HEK293 (cell line): ENCODE measurements at regions not wholly inside any gene's neighbourhood (a gene's known extent, or its start where the extent isn't known, plus 50 kb on each side); places are given as distances from the start of the nearest gene placed in this dataset.

Source experiments
- CTCF ChIA-PET: fragments of 350-600 bp; formaldehyde crosslinking; extraction: SDS; loops from one replicate; lab custom pipeline; 2021; ENCODE audit warnings: antibody characterized with exemption; lab: Yijun Ruan, JAX
- POLR2A ChIA-PET: fragments of 300-600 bp; formaldehyde crosslinking; extraction: SDS; loops from one replicate; lab custom pipeline; 2020; ENCODE audit warnings: antibody characterized with exemption, inconsistent platforms; lab: Yijun Ruan, JAX
- H3K27ac ChIP-seq: fragments of 200-500 bp; sonication (Bioruptor generic); 2 replicates; pipeline ENCODE4 v1.5.1; 2014; ENCODE audit warnings: low read depth, low read length, control low read depth, inconsistent platforms; ENCODE audit errors: extremely low read depth
- H3K36me3 ChIP-seq, 2 experiments: fragments of 200-500 bp in 1 of 2; sonication (Bioruptor generic) in 1 of 2; 1 replicate in 1 of 2; 2 replicates in 1 of 2; pipeline ENCODE4 v1.5.1; 2014 to 2017; ENCODE audit warnings: inconsistent platforms in 2 of 2, low read length in 2 of 2; ENCODE audit not compliant: control insufficient read depth in 2 of 2, insufficient read depth in 1 of 2
- H3K4me1 ChIP-seq: fragments of 200-500 bp; sonication (Bioruptor generic); 2 replicates; pipeline ENCODE4 v1.5.1; 2014; ENCODE audit warnings: mild to moderate bottlenecking, low read length, inconsistent platforms; ENCODE audit not compliant: control insufficient read depth, insufficient read depth
- H3K4me3 ChIP-seq: 2 replicates; pipeline ENCODE4 v1.5.1; 2011; ENCODE audit warnings: low read depth, mild to moderate bottlenecking, control low read depth, low read length, moderate library complexity
- H3K9me3 ChIP-seq: fragments of 200-500 bp; sonication (Bioruptor generic); 2 replicates; pipeline ENCODE4 v1.5.1; 2014; ENCODE audit warnings: low read depth, low read length, inconsistent platforms; ENCODE audit not compliant: control insufficient read depth, insufficient read depth
- BCL6B ChIP-seq: fragments of 450-650 bp; formaldehyde crosslinking; IDR thresholded peaks from 2 replicates; pipeline ENCODE4 v1.5.1; 2017; ENCODE audit warnings: missing biosample characterization, missing genetic modification characterization
- HOXA7 ChIP-seq: sonication (generic); formaldehyde crosslinking; IDR thresholded peaks from 2 replicates; pipeline ENCODE4 v1.8.1; 2022; ENCODE audit warnings: missing genetic modification reagents, borderline replicate concordance
- HOXC10 ChIP-seq: sonication (generic); formaldehyde crosslinking; IDR thresholded peaks from 2 replicates; pipeline ENCODE4 v1.8.1; 2023; ENCODE audit warnings: mild to moderate bottlenecking, missing genetic modification reagents
- SP2 ChIP-seq: fragments of 450-650 bp; formaldehyde crosslinking; IDR thresholded peaks from 2 replicates; pipeline ENCODE4 v1.5.1; 2016; ENCODE audit warnings: missing biosample characterization, missing genetic modification characterization
- ZEB2 ChIP-seq: fragments of 450-650 bp; formaldehyde crosslinking; IDR thresholded peaks from 2 replicates; pipeline ENCODE4 v1.5.1; 2016; ENCODE audit warnings: missing biosample characterization, missing genetic modification characterization
- ZNF114 ChIP-seq: fragments of 450-650 bp; formaldehyde crosslinking; IDR thresholded peaks from 2 replicates; pipeline ENCODE4 v1.5.0; 2017; ENCODE audit warnings: missing biosample characterization, missing genetic modification characterization
- ZNF169 ChIP-seq: fragments of 450-650 bp; formaldehyde crosslinking; IDR thresholded peaks from 2 replicates; pipeline ENCODE4 v1.5.1; 2016; ENCODE audit warnings: missing biosample characterization, missing genetic modification characterization
- ZNF202 ChIP-seq: fragments of 450-650 bp; formaldehyde crosslinking; IDR thresholded peaks from 2 replicates; pipeline ENCODE4 v1.5.1; 2016; ENCODE audit warnings: missing biosample characterization, missing genetic modification characterization, borderline replicate concordance
- ZNF223 ChIP-seq: fragments of 450-650 bp; formaldehyde crosslinking; IDR thresholded peaks from 2 replicates; pipeline ENCODE4 v1.5.1; 2016; ENCODE audit warnings: missing biosample characterization, missing genetic modification characterization
- ZNF24 ChIP-seq: fragments of 450-650 bp; formaldehyde crosslinking; IDR thresholded peaks from 2 replicates; pipeline ENCODE4 v1.5.1; 2016; ENCODE audit warnings: missing biosample characterization, missing genetic modification characterization
- ZNF398 ChIP-seq: fragments of 450-650 bp; formaldehyde crosslinking; IDR thresholded peaks from 2 replicates; pipeline ENCODE4 v1.5.1; 2017; ENCODE audit warnings: missing biosample characterization, missing genetic modification characterization
- ZNF423 ChIP-seq: fragments of 450-650 bp; formaldehyde crosslinking; IDR thresholded peaks from 2 replicates; pipeline ENCODE4 v1.5.1; 2016; ENCODE audit warnings: missing biosample characterization, missing genetic modification characterization
- ZNF473 ChIP-seq: fragments of 450-650 bp; formaldehyde crosslinking; IDR thresholded peaks from 2 replicates; pipeline ENCODE4 v1.5.1; 2017; ENCODE audit warnings: missing biosample characterization, missing genetic modification characterization
- ZNF488 ChIP-seq: fragments of 450-650 bp; formaldehyde crosslinking; IDR thresholded peaks from 2 replicates; pipeline ENCODE4 v1.5.1; 2016; ENCODE audit warnings: missing biosample characterization, missing genetic modification characterization
- ZNF514 ChIP-seq: fragments of 450-650 bp; formaldehyde crosslinking; IDR thresholded peaks from 2 replicates; pipeline ENCODE4 v1.5.1; 2016; ENCODE audit warnings: missing biosample characterization, missing genetic modification characterization
- ZNF768 ChIP-seq: fragments of 450-650 bp; formaldehyde crosslinking; IDR thresholded peaks from 2 replicates; pipeline ENCODE4 v1.5.1; 2018; ENCODE audit warnings: missing biosample characterization, mild to moderate bottlenecking, missing genetic modification characterization
- ZNF776 ChIP-seq: fragments of 450-650 bp; formaldehyde crosslinking; IDR thresholded peaks from 2 replicates; pipeline ENCODE4 v1.5.0; 2017; ENCODE audit warnings: missing biosample characterization, missing genetic modification characterization, borderline replicate concordance
- ZNF791 ChIP-seq: fragments of 450-650 bp; formaldehyde crosslinking; IDR thresholded peaks from 2 replicates; pipeline ENCODE4 v1.5.1; 2016; ENCODE audit warnings: missing biosample characterization, missing genetic modification characterization
- TF ChIP-seq, protein P1 (sequence below): fragments of 450-650 bp; IDR thresholded peaks from 2 replicates; pipeline ENCODE4 v1.5.1; 2018; ENCODE audit warnings: missing biosample characterization, mild to moderate bottlenecking, missing genetic modification characterization
- TF ChIP-seq, protein P2 (sequence below): fragments of 450-650 bp; formaldehyde crosslinking; IDR thresholded peaks from 2 replicates; pipeline ENCODE4 v1.5.1; 2016; ENCODE audit warnings: missing biosample characterization, missing genetic modification characterization

GRCh38 chr4:159540501-159540900 is 437.6 kb downstream of the RAPGEF2 start:
- POLR2A ChIA-PET, result no interaction called here
- CTCF ChIA-PET, result no interaction called here
- no peaks in the 10 kb centered on the region for H3K36me3 ChIP-seq
- TF ChIP-seq ZNF223 (tag by site-specific recombination) (no peak), ZNF514 (tag by site-specific recombination) (no peak), ZNF473 (tag by site-specific recombination) (no peak), ZNF24 (tag by site-specific recombination) (no peak), HOXA7 (CRISPR knock-in tag) (no peak), ZNF423 (no peak), ZNF768 (no peak), ZEB2 (no peak), ZNF169 (tag by site-specific recombination) (no peak)
- TF ChIP-seq, protein P1, sequence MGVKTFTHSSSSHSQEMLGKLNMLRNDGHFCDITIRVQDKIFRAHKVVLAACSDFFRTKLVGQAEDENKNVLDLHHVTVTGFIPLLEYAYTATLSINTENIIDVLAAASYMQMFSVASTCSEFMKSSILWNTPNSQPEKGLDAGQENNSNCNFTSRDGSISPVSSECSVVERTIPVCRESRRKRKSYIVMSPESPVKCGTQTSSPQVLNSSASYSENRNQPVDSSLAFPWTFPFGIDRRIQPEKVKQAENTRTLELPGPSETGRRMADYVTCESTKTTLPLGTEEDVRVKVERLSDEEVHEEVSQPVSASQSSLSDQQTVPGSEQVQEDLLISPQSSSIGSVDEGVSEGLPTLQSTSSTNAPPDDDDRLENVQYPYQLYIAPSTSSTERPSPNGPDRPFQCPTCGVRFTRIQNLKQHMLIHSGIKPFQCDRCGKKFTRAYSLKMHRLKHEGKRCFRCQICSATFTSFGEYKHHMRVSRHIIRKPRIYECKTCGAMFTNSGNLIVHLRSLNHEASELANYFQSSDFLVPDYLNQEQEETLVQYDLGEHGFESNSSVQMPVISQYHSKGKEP (tag by site-specific recombination), result no peak
- TF ChIP-seq, protein P2, sequence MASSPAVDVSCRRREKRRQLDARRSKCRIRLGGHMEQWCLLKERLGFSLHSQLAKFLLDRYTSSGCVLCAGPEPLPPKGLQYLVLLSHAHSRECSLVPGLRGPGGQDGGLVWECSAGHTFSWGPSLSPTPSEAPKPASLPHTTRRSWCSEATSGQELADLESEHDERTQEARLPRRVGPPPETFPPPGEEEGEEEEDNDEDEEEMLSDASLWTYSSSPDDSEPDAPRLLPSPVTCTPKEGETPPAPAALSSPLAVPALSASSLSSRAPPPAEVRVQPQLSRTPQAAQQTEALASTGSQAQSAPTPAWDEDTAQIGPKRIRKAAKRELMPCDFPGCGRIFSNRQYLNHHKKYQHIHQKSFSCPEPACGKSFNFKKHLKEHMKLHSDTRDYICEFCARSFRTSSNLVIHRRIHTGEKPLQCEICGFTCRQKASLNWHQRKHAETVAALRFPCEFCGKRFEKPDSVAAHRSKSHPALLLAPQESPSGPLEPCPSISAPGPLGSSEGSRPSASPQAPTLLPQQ, result no peak
- no peak overlapping the region for H3K27ac ChIP-seq
- H3K9me3 ChIP-seq, result no peaks in the 10 kb centered on the region
- H3K4me3 ChIP-seq, result no peak overlapping the region
- no peaks in the 10 kb centered on the region for H3K4me1 ChIP-seq

- CTCF ChIA-PET, result no interaction called here
- Histone ChIP-seq H3K9me3 (no peaks in the 10 kb centered on the region), H3K27ac (no peak overlapping the region), H3K36me3 (no peaks in the 10 kb centered on the region), H3K4me1 (no peaks in the 10 kb centered on the region), H3K4me3 (no peak overlapping the region)
- TF ChIP-seq BCL6B (tag by site-specific recombination) (no peak), SP2 (tag by site-specific recombination) (no peak), ZNF488 (tag by site-specific recombination) (no peak), ZNF791 (tag by site-specific recombination) (no peak), ZNF776 (tag by site-specific recombination) (no peak), HOXC10 (no peak), ZNF398 (tag by site-specific recombination) (no peak), ZNF202 (tag by site-specific recombination) (no peak), ZNF114 (tag by site-specific recombination) (no peak)
- POLR2A ChIA-PET, result no interaction called here
These were observed 438.3 kb downstream of the RAPGEF2 start for GRCh38 chr4:159541143-159541542.
